DOHH2 (cell line): ENCODE measurements at regions not wholly inside any gene's neighbourhood (a gene's known extent, or its start where the extent isn't known, plus 50 kb on each side); places are given as distances from the start of the nearest gene placed in this dataset.

Experiments
- H3F3A ChIP-seq: fragments of 200-600 bp; sonication (generic), shearing (Covaris generic); 2 replicates; pipeline ENCODE4 v1.6.0; 2016; ENCODE audit warnings: antibody characterized with exemption, mild to moderate bottlenecking; ENCODE audit not compliant: control insufficient read depth, insufficient read depth
- H3K27ac ChIP-seq: fragments of 200-600 bp; sonication (generic); 2 replicates; pipeline ENCODE4 v1.5.1; 2014; ENCODE audit warnings: low read depth, mild to moderate bottlenecking, low read length, moderate library complexity
- H3K27me3 ChIP-seq: fragments of 200-600 bp; sonication (generic); 2 replicates; pipeline ENCODE4 v1.6.1; 2014; ENCODE audit warnings: mild to moderate bottlenecking, low read length, mixed read lengths; ENCODE audit not compliant: control insufficient read depth
- H3K36me3 ChIP-seq: fragments of 200-600 bp; sonication (generic); 2 replicates; pipeline ENCODE4 v1.6.1; 2014; ENCODE audit warnings: mild to moderate bottlenecking, low read length, moderate library complexity, mixed read lengths; ENCODE audit not compliant: control insufficient read depth
- H3K4me1 ChIP-seq: fragments of 200-600 bp; sonication (generic); 2 replicates; pipeline ENCODE4 v1.6.1; 2014; ENCODE audit warnings: mild to moderate bottlenecking, low read length, mixed read lengths; ENCODE audit not compliant: control insufficient read depth
- H3K4me2 ChIP-seq: fragments of 200-600 bp; sonication (generic); 2 replicates; pipeline ENCODE4 v1.6.0; 2014; ENCODE audit warnings: mild to moderate bottlenecking, low read length, moderate library complexity
- H3K4me3 ChIP-seq: fragments of 200-600 bp; sonication (generic); 2 replicates; pipeline ENCODE4 v1.5.1; 2014; ENCODE audit warnings: mild to moderate bottlenecking, low read length, mixed read lengths
- H3K79me2 ChIP-seq: fragments of 200-600 bp; sonication (generic); 2 replicates; pipeline ENCODE4 v1.6.1; 2014; ENCODE audit warnings: mild to moderate bottlenecking, low read length, mixed read lengths; ENCODE audit not compliant: control insufficient read depth
- H3K9me2 ChIP-seq: fragments of 200-600 bp; sonication (generic); replicated peaks from 2 replicates; pipeline ENCODE4 v1.6.1; 2014; ENCODE audit warnings: mild to moderate bottlenecking, low read length, mixed read lengths; ENCODE audit not compliant: control insufficient read depth
- H3K9me3 ChIP-seq: fragments of 200-600 bp; sonication (generic); 2 replicates; pipeline ENCODE4 v1.6.1; 2014; ENCODE audit warnings: antibody characterized with exemption, low read length, mixed read lengths; ENCODE audit not compliant: control insufficient read depth, insufficient read depth
- H4K20me1 ChIP-seq: fragments of 200-600 bp; sonication (generic); 2 replicates; pipeline ENCODE4 v1.6.0; 2014; ENCODE audit warnings: low read depth, mild to moderate bottlenecking, antibody characterized with exemption, low read length, moderate library complexity; ENCODE audit not compliant: control insufficient read depth, insufficient read depth
- CTCF ChIP-seq: fragments of 200-600 bp; sonication (generic); IDR thresholded peaks from one replicate; pipeline ENCODE4 v1.5.1; 2014; ENCODE audit warnings: antibody characterized with exemption, mild to moderate bottlenecking, low read depth, low read length; ENCODE audit not compliant: poor library complexity, severe bottlenecking
- EZH2phosphoT487 ChIP-seq: fragments of 200-600 bp; sonication (generic); IDR thresholded peaks from 2 replicates; pipeline ENCODE4 v1.6.1; 2017; ENCODE audit warnings: borderline replicate concordance, mild to moderate bottlenecking, antibody characterized with exemption, low read length, moderate library complexity, mixed read lengths

GRCh38 chr9:592225-592624, 249.3 kb upstream of the DMRT1 start:
- Histone ChIP-seq H3K27ac (no peak overlapping the region), H3K4me3 (no peak overlapping the region), H3F3A (0 out of 2 replicates have a peak, but pooled peaks cover 3% of the 10 kb centered on the region), H3K27me3 (no peaks in the 10 kb centered on the region), H4K20me1 (no peaks in the 10 kb centered on the region), H3K79me2 (peaks cover 95% of the 10 kb centered on the region), H3K9me2 (no peaks in the 10 kb centered on the region), H3K4me2 (no peak overlapping the region), H3K4me1 (peaks cover 32% of the 10 kb centered on the region), H3K36me3 (peaks cover 47% of the 10 kb centered on the region), H3K9me3 (no peaks in the 10 kb centered on the region)
- no peak for TF ChIP-seq EZH2phosphoT487
- no peak for TF ChIP-seq CTCF

GRCh38 chr9:592733-593132, 248.8 kb upstream of the DMRT1 start:
- Histone ChIP-seq H3K4me2 (no peak overlapping the region), H4K20me1 (no peaks in the 10 kb centered on the region), H3K27me3 (no peaks in the 10 kb centered on the region), H3K27ac (no peak overlapping the region), H3K36me3 (peaks cover 48% of the 10 kb centered on the region), H3K79me2 (peaks cover 93% of the 10 kb centered on the region), H3K4me3 (no peak overlapping the region), H3K9me2 (no peaks in the 10 kb centered on the region), H3K9me3 (no peaks in the 10 kb centered on the region), H3K4me1 (peaks cover 30% of the 10 kb centered on the region), H3F3A (no peaks in the 10 kb centered on the region)
- no peak for TF ChIP-seq EZH2phosphoT487

GRCh38 chr9:593809-594208, 247.7 kb upstream of the DMRT1 start:
- H3K27ac ChIP-seq, result no peak overlapping the region
- H3K27me3 ChIP-seq, result no peaks in the 10 kb centered on the region
- H4K20me1 ChIP-seq, result no peaks in the 10 kb centered on the region
- peaks cover 89% of the 10 kb centered on the region for H3K79me2 ChIP-seq
- peaks cover 47% of the 10 kb centered on the region for H3K36me3 ChIP-seq
- H3K4me2 ChIP-seq, result no peak overlapping the region
- H3K9me2 ChIP-seq, result no peaks in the 10 kb centered on the region
- H3K9me3 ChIP-seq, result no peaks in the 10 kb centered on the region
- no peak for TF ChIP-seq CTCF
- TF ChIP-seq EZH2phosphoT487, result no peak
- H3K4me3 ChIP-seq, result no peak overlapping the region
- no peaks in the 10 kb centered on the region for H3F3A ChIP-seq
- peaks cover 24% of the 10 kb centered on the region for H3K4me1 ChIP-seq

GRCh38 chr9:596703-597102, 244.8 kb upstream of the DMRT1 start:
- Histone ChIP-seq H3F3A (no peaks in the 10 kb centered on the region), H3K9me2 (no peaks in the 10 kb centered on the region), H4K20me1 (no peaks in the 10 kb centered on the region), H3K9me3 (no peaks in the 10 kb centered on the region), H3K79me2 (peaks cover 87% of the 10 kb centered on the region), H3K4me2 (no peak overlapping the region), H3K36me3 (peaks cover 59% of the 10 kb centered on the region), H3K4me3 (no peak overlapping the region), H3K27me3 (no peaks in the 10 kb centered on the region), H3K27ac (no peak overlapping the region), H3K4me1 (peaks cover 11% of the 10 kb centered on the region; the same call in 1 of the 2 replicates)
- TF ChIP-seq CTCF (no peak), EZH2phosphoT487 (no peak)
